Activated CD4-positive, alpha-beta T cell treated with anti-CD3 and anti-CD28 coated beads, Interleukin-2, amount 50 U/mL, for 16 hours (primary cell): ENCODE measurements at regions not wholly inside any gene's neighbourhood (a gene's known extent, or its start where the extent isn't known, plus 50 kb on each side); places are given as distances from the start of the nearest gene placed in this dataset.
"Not testable (repeated sequence)": the region's sequence is repeated elsewhere in the genome, so short reads cannot be mapped to it uniquely, and the experiment has no call there.

Experiments used
- DNase-seq: peaks from one replicate; pipeline ENCODE4 v3.0.0-alpha.2; 2020

GRCh38 chr4:54409270-54409817, 180.3 kb downstream of the PDGFRA start:
- DNase-seq, result not testable (repeated sequence)

DNA sequence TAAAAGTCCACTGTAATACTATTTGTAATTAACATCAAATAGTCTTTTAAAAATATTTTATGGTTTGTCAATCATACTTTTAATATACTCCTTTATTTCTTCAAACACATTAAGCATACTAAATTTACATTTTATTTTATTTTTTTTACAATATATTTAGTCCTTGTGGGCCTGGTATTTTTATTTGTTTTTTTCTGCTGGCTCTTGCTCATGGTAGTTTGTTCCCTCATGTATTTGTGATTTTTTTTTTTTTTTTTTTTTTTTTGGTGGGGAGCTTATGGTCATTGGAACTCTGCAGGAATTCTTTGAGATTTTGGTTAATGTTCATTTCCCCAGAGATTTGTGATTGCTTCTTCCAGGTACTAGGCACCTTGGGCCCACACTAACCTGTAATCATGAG, 185.5 kb downstream of the PDGFRA start:
- DNase-seq, result no peak

- DNase-seq, result no peak
Measured at GRCh38 chr4:54417476-54417875, 188.4 kb downstream of the PDGFRA start.

- no peak for DNase-seq
Measured at GRCh38 chr4:54418468-54418867, 189.4 kb downstream of the PDGFRA start.

DNA sequence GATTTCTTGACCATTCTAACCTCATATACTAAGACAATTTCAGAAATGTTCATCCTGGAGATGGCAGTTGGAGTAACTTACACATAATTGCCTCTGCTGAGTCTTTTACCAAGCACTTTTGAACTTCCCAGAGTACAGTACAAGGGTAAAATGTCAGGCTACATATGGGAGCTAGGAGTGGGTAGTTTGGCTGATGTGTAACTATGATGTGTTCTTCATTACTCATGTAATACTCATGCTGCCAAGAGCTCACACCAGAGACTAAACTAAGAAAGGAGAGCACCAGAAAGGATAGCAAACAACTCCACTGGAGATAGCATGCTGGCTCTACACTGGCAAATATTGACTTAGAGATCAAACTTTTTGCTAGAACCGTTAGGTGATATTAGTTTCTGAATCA, 194.0 kb downstream of the PDGFRA start:
- no peak for DNase-seq

GRCh38 chr4:54427826-54428225, 198.7 kb downstream of the PDGFRA start:
- DNase-seq, result no peak

GRCh38 chr4:54428940-54429339, 199.8 kb downstream of the PDGFRA start:
- DNase-seq, result no peak

DNA sequence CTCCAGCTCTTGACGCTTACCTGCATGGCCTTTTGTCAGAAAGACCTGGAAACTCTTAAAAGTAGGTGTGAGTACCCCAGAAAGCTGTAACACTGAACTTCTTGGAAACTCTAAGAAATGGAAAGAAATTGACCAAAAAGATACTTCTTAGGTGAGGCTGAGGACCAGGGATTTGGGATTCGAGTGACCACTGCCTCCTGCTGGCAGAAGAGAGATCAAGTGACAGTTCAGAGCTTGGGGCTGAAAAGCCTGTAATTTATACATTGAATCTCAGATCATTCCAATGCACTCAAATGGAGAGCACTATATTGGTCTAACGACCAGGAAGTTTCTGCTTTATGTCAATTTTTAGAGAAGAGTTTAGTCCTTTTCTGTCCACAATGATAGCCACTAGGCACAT, 204.6 kb downstream of the PDGFRA start:
- DNase-seq, result peak; percentile 2

GRCh38 chr4:54439831-54440243, 210.7 kb downstream of the PDGFRA start:
- DNase-seq, result no peak

- peak; percentile 13 for DNase-seq
Measured at GRCh38 chr4:54440394-54441136, 211.5 kb downstream of the PDGFRA start.

DNA sequence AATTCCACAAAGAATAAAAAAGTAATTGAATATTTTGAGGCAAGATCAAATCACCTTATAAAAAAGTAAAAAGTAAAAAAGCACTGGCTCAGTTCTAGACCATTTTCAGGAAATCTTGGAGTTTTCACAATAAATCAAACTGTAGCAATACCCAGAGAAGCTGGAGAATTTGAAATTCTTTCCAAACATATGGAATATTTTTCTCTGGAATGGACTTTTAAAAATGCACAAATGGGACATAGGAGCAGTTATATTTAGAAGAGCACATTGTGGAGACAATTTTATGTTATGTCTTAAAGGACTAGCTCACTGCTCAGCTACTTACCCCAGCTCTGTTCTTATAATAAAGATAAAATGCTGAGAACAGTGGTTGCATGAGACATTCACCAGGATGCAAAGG, 211.9 kb upstream of the KIT start:
- DNase-seq, result no peak

GRCh38 chr4:54446581-54446980, 211.2 kb upstream of the KIT start:
- no peak for DNase-seq

DNA sequence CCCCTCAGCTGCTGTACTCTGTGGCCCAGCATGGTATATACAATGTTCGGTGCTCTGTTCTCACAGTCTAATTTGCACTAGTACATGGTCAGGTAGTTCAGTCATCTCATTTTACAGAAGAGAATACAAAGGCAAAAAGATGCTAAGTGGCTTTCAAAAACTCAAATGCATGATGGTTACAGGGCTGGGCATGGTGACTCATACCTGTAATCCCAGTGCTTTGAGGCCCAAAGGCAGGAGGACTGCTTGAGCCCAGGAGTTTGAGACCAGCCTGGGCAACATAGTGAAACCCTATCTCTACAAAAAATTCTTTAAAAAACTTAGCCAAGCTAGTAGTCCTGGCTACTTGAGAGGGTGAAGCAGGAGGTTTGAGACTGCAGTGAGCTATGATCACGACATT, 210.5 kb upstream of the KIT start:
- no peak for DNase-seq

GRCh38 chr4:54449999-54450398, 207.8 kb upstream of the KIT start:
- DNase-seq, result no peak

DNA sequence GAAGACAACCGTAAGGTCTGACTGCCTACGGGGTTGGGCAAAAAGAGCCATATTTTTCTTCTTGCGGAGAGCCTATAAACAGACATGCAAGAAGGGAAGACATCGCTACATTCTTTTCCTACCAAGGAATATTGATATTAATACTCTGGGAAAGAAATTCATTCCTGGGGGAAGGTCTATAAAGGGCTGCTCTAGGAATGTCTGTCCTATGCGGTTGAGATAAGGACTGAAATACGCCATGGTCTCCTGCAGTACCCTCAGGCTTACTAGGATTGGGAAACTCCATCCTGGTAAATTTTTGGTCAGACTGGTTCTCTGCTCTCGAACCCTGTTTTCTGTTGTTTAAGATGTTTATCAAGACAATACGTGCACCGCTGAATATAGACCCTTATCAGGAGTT, 190.8 kb upstream of the KIT start:
- not testable (repeated sequence) for DNase-seq

- DNase-seq, result no peak
Measured at GRCh38 chr4:54473077-54473545, 184.6 kb upstream of the KIT start.

DNA sequence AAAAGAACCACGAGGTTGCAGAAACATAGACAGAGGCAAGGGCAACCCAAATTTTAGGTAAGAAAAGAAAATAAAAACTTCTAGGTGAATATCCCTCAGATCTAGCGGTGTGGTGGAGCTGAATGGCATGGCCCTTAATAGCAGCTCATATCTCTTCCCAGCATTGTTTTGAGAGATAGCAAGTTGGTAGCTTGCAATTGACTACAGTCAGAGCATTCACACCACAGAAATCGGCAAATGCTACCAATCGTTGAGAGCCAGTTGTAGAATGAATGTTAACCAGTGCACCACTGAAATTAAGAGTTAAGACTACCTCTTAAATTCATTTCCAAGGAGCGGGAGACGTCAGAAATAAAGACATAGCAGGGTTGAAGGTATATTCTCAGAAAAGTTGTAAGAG, 184.0 kb upstream of the KIT start:
- no peak for DNase-seq

GRCh38 chr4:54475546-54475945, 182.2 kb upstream of the KIT start:
- no peak for DNase-seq

DNA sequence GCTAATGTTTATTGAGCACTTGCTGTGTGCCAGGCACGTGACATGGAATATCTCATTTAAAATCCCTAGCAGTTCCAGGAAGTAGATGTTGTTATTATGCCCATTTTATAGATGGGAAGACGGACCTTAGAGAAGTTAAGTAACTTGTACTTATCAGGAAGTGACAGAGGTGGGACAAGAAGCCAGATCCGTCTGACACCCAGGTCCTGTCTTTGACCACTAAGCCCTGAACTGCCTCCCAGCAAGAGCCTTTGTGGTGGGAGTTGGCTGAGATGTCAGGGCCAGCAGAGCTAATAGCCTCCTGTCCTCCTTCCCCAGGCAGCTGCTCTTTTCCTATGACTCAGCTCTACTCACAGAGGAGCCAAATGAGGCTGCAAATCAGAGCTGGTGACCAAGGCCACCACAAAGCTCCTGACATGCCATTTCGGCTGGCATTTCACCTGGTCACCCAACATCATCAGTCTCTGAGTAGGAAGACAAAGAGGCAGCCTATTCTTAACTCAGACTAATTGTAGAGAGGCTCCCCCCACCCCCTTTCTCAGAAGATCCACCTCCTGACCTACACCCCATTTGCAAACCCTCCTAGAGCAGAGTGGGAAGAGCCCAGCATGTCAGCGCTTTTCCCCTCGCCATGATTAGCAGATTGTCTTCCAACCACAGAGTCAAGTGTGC, 175.1 kb upstream of the KIT start:
- DNase-seq, result no peak

DNA sequence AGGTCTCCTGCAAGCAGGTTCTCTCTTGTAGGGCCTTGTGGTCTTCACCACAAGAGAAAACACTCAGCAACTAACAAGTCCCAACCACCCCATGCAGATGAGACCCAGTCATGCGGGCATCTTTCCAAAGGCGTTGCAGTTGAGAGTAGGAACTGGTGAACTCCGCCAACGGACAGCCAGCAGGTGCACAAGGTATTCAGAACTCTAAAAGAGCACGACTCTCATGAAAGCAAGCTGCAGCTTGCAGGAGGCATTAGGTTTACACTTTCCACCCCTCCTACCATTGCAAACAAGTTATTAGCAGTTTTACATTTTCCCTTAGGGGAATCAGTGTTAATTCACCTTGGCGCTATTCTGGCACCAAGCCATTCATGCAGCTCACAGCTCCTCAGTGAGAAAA, 173.4 kb upstream of the KIT start:
- no peak for DNase-seq

GRCh38 chr4:54487491-54487890, 170.3 kb upstream of the KIT start:
- DNase-seq, result no peak

DNA sequence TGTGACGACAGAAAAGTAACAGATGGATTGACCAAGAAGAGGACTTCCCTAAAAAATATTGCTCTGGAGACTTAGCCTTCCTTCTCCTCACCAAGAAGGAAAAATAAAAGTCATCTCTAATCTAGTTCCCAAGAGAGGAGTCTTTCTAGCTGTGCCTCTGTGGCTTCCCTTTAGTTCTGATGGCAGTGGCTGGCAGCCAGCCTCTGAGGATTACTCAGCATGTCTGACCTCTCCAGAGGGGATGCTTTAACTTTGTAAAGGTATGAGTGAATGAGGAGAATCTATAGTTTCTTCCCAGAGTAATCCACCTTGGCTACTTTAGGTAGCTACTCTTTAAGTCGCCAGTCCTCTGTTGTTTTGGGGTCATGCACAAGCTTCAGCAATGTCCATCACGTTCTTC, 163.9 kb upstream of the KIT start:
- DNase-seq, result no peak

DNA sequence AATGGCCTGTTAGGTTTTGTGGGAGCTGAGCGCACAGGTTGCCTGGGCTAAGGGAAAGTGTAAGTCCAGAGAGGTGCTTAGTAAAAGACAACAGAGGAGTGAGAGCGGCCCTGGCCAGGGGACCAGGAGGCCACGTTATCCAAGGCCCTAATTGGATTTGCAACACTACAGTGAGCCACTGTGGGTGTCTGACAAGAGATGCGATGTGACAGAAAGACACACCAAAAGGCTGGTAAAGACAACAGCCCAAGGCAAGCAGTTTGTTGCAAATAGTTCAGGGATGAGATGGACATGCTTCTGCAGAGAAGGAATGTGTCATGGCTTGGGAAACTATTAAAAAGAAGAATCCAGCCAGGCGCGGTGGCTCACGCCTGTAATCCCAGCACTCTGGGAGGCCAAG, 162.7 kb upstream of the KIT start:
- DNase-seq, result no peak

DNA sequence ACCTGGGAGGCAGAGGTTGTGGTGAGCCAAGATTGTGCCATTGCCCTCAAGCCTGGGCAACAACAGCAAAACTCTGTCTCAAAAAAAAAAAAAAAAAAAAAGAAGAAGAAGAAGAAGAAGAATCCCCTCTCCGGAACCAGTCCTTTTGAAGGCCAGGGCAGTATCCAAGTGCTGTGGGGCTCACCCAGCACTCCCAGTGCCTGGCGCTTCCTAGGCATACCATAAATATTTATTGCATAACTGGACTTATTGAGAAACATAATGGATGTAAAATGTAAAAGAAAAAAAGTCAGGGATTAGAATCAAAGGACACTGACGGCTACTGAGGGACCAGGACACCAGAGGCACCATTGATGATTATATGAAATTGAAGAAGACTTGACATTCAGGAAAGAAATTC, 162.1 kb upstream of the KIT start:
- DNase-seq, result no peak
